Adrenal gland (tissue), 9 donors: ENCODE measurements at regions not wholly inside any gene's neighbourhood (a gene's known extent, or its start where the extent isn't known, plus 50 kb on each side); places are given as distances from the start of the nearest gene placed in this dataset.

Experiments
- DNase-seq, 7 donors: peaks; one replicate each; pipeline ENCODE4 v3.0.0-alpha.2; 2019 to 2020
- H3K27ac ChIP-seq, 5 donors: fragments of 200-600 bp; sonication (generic) in 4 of 5; 1 replicate in 3 of 5; 2 replicates in 2 of 5; pipeline versions ENCODE4 v1.5.1 to v1.8.0; 2016 to 2020; ENCODE audit warnings: mild to moderate bottlenecking in 1 of 5
- H3K27me3 ChIP-seq: fragments of 200-600 bp; 2 replicates; pipeline ENCODE4 v1.8.0; 2021
- H3K36me3 ChIP-seq, 2 donors: fragments of 200-600 bp; replicated peaks in 1 of 2; 1 replicate in 1 of 2; 2 replicates in 1 of 2; pipeline versions ENCODE4 v1.5.1 to v1.8.0; 2018 to 2022
- H3K4me1 ChIP-seq, 2 donors: fragments of 200-600 bp; replicated peaks in 1 of 2; 1 replicate in 1 of 2; 2 replicates in 1 of 2; pipeline versions ENCODE4 v1.5.1 to v1.8.0; 2018 to 2021
- H3K4me3 ChIP-seq, 4 donors: fragments of 200-600 bp; sonication (generic) in 3 of 4; one replicate each; pipeline ENCODE4 v1.5.1; 2016 to 2018
- H3K9me3 ChIP-seq, 3 donors: fragments of 200-600 bp; sonication (generic) in 1 of 3; replicated peaks in 1 of 3; 1 replicate in 2 of 3; 2 replicates in 1 of 3; pipeline versions ENCODE4 v1.5.1 to v1.8.0; 2016 to 2021
- POLR2A ChIP-seq, 2 donors: fragments of 450-650 bp; IDR thresholded peaks; one replicate each; pipeline ENCODE4 v1.6.1; 2017; ENCODE audit warnings: antibody characterized with exemption in 2 of 2, mild to moderate bottlenecking in 2 of 2, moderate library complexity in 1 of 2
- whole genome bisulfite sequencing, 4 donors: extraction: QIAGEN DNeasy Blood & Tissue Kit in 2 of 4; methylation state at CpG; one replicate each; pipeline versions ENCODE4 v1.1.5 to v1.1.7; 2013 to 2017; 5-methylcytosine and 5-hydroxymethylcytosine counted together
- intact Hi-C, 2 donors: fragments of 100-400 bp; cut with DNase I; formaldehyde crosslinking; loops; one replicate each; pipeline versions ENCODE4 v1.14.1 to v1.15.0; 2022 to 2023
- TF ChIP-seq, protein P1 (sequence below), 6 experiments: fragments of 450-650 bp in 4 of 6; fragments of 200-600 bp in 2 of 6; sonication (generic) in 1 of 6; IDR thresholded peaks; 1 replicate in 5 of 6; 2 replicates in 1 of 6; pipeline versions ENCODE4 v1.5.1 to v1.8.0; 2016 to 2021; ENCODE audit warnings: antibody characterized with exemption in 6 of 6, mild to moderate bottlenecking in 2 of 6, moderate library complexity in 1 of 6
- donor health status: healthy with polysubstance abuse.
- donor health status: Bipolar disorder and iron deficiency.
- donor health status: DM: yes; HTN: yes; CAD: no.
- donor health status: DM: no; HTN: no; CAD: no.
- donor health status: DM: no; HTN: no; CAD: no.

DNA sequence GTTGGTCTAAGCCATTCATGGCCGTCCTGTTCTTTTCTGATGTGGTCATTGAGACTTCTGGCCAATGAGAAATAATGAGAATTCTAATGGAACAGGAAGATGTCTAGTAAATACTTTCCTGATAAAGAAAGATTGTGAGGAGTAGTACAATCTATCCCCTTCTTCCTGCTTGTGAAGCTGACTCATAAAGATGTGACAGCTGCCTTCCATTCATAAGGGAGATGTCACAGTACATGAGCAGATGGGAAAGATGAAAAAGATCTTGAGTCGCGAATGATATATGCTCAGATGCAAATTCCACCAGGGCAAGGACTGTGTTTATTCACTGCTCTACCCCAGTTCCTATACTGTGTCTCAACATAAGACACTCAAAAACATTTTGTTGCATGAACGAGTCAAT, 111.7 kb upstream of the FOXF1 start:
- H3K4me3 ChIP-seq = no peak overlapping the region
- no peaks in the 10 kb centered on the region for H3K4me1 ChIP-seq
- WGBS, 4 donors = 49 to 67% (median 62%) methylated on average over 4 of the region's 4 CpGs
- no peaks in the 10 kb centered on the region for H3K36me3 ChIP-seq
- TF ChIP-seq POLR2A (IDR thresholded peaks at IDR 0.05) = no peak
- TF ChIP-seq, protein P1, sequence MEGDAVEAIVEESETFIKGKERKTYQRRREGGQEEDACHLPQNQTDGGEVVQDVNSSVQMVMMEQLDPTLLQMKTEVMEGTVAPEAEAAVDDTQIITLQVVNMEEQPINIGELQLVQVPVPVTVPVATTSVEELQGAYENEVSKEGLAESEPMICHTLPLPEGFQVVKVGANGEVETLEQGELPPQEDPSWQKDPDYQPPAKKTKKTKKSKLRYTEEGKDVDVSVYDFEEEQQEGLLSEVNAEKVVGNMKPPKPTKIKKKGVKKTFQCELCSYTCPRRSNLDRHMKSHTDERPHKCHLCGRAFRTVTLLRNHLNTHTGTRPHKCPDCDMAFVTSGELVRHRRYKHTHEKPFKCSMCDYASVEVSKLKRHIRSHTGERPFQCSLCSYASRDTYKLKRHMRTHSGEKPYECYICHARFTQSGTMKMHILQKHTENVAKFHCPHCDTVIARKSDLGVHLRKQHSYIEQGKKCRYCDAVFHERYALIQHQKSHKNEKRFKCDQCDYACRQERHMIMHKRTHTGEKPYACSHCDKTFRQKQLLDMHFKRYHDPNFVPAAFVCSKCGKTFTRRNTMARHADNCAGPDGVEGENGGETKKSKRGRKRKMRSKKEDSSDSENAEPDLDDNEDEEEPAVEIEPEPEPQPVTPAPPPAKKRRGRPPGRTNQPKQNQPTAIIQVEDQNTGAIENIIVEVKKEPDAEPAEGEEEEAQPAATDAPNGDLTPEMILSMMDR (IDR thresholded peaks at IDR 0.05) = no peak
- H3K27me3 ChIP-seq = no peaks in the 10 kb centered on the region
- DNase-seq = no peak
- H3K9me3 ChIP-seq = no peaks in the 10 kb centered on the region
- intact Hi-C loops = no loop called here
- H3K27ac ChIP-seq = no peak overlapping the region

DNA sequence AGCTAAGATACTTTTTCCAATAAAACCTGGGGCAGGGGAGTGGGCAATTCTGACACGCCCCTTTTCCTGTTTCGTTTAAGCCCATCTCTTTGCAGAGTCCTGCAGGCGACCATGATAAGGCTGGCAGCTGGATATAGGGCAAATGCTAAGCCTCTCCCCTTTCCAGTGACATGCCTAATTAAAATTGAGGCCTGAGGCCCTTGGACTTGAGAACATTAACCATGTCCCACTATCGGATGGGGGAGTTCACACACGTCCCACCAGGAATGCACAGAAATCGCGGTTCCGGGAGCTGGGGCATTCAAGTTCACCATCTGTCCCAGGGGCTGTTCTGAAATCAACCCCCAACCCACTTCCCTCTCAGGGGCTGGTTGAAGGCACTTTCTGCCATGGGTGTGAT, 109.2 kb upstream of the FOXF1 start:
- no peaks in the 10 kb centered on the region for H3K27me3 ChIP-seq
- H3K9me3 ChIP-seq = no peaks in the 10 kb centered on the region
- H3K4me1 ChIP-seq = no peaks in the 10 kb centered on the region
- intact Hi-C loops = no loop called here
- TF ChIP-seq POLR2A (IDR thresholded peaks at IDR 0.05) = no peak
- TF ChIP-seq, protein P1 (IDR thresholded peaks at IDR 0.05) = no peak
- no peak for DNase-seq
- 68 to 78% (median 74%) methylated on average over 4 to 8 of the region's 8 CpGs for WGBS, 4 donors
- H3K4me3 ChIP-seq = no peak overlapping the region
- no peaks in the 10 kb centered on the region for H3K36me3 ChIP-seq
- no peak overlapping the region for H3K27ac ChIP-seq

DNA sequence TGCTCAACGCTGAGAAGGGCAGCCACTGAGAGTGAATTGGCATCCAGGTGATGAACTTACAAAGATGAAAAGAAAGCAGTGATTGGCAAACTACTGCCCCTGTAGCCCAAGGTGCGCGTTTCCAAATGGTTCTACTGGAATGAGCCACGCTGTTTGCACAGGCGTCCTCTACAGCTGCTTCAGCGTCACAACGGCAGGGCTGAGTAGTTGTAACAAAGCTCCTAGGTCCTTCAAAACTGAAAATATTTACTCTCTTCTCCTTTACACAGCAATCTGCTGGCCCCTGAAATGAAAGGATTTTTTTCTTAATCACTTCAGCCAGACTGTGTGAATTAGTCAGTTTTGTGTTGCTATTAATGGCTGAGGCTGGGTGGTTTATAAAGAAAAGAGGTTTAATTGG, 107.2 kb upstream of the FOXF1 start:
- H3K9me3 ChIP-seq = no peaks in the 10 kb centered on the region
- no peaks in the 10 kb centered on the region for H3K36me3 ChIP-seq
- no peak for DNase-seq
- H3K4me3 ChIP-seq = no peak overlapping the region
- H3K27me3 ChIP-seq = no peaks in the 10 kb centered on the region
- TF ChIP-seq, protein P1 (IDR thresholded peaks at IDR 0.05) = no peak
- TF ChIP-seq POLR2A (IDR thresholded peaks at IDR 0.05) = no peak
- H3K27ac ChIP-seq = no peak overlapping the region
- WGBS, 4 donors = 88 to 97% (median 92%) methylated on average over 7 of the region's 7 CpGs
- H3K4me1 ChIP-seq = no peaks in the 10 kb centered on the region
- intact Hi-C loops = no loop called here

DNA sequence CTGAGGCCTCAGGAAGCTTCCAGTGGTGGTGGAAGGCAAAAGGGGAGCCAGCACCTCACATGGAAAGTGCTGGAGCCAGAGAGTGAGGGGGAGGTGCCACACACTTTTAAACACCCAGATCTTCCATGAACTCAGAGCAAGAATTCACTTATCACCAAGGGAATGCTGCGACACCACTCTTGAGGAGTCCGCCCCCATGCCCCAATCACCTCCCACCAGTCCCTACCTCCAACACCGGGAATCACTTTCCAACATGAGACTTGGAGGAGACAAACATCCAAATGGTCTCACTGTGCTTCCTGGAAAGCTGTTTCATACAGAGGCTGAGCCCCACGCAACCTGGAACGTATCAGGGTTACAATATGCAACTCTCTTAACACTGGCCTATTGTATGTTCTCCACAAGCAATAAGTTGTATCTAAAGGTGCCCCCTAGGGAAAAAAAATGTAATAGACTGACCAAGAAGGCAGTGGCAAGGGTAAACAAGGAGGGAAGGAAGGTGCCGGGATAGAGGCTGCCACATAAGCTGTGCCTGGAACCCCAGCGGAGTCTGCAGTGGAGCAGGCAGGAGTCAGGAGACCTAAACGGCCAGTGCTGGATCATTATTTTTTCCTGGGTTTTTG, 106.7 kb upstream of the FOXF1 start:
- intact Hi-C loops = no loop called here

More for the DNA sequence above, 106.7 kb upstream of the FOXF1 start:
- H3K27ac ChIP-seq = no peak overlapping the region
- H3K4me3 ChIP-seq = no peak overlapping the region
- 64 to 82% (median 71%) methylated on average over 6 to 8 of the region's 8 CpGs for WGBS, 4 donors
- H3K27me3 ChIP-seq = no peaks in the 10 kb centered on the region
- no peak for DNase-seq
- H3K4me1 ChIP-seq = no peaks in the 10 kb centered on the region
- no peaks in the 10 kb centered on the region for H3K9me3 ChIP-seq
- no peaks in the 10 kb centered on the region for H3K36me3 ChIP-seq
- TF ChIP-seq, protein P1 (IDR thresholded peaks at IDR 0.05) = no peak
- TF ChIP-seq POLR2A (IDR thresholded peaks at IDR 0.05) = no peak
